ENCODE measurements at regions not wholly inside any gene's neighbourhood (a gene's known extent, or its start where the extent isn't known, plus 50 kb on each side); places are given as distances from the start of the nearest gene placed in this dataset.

- TF ChIP-seq POLR2A (IDR thresholded peaks at IDR 0.05) (no peak), CTCF (IDR thresholded peaks at IDR 0.05) (no peak), POLR2AphosphoS5 (IDR thresholded peaks at IDR 0.05) (no peak)
Measured at GRCh38 chr3:101962055-101962454, 112.7 kb downstream of the NFKBIZ start.
